Peyer's patch (tissue), 4 donors: ENCODE measurements at regions not wholly inside any gene's neighbourhood (a gene's known extent, or its start where the extent isn't known, plus 50 kb on each side); places are given as distances from the start of the nearest gene placed in this dataset.

ENCODE experiments used
- POLR2A ChIP-seq, 2 donors: fragments of 450-650 bp; IDR thresholded peaks; one replicate each; pipeline ENCODE4 v1.5.1; 2017; ENCODE audit warnings: antibody characterized with exemption in 2 of 2, mild to moderate bottlenecking in 2 of 2, moderate library complexity in 2 of 2
- TF ChIP-seq, protein P1 (sequence below), 6 experiments: fragments of 450-650 bp in 4 of 6; fragments of 200-600 bp in 2 of 6; sonication (generic) in 1 of 6; IDR thresholded peaks; one replicate each; pipeline ENCODE4 v1.5.1; 2017 to 2019; ENCODE audit warnings: antibody characterized with exemption in 6 of 6, mild to moderate bottlenecking in 3 of 6, moderate library complexity in 1 of 6

DNA sequence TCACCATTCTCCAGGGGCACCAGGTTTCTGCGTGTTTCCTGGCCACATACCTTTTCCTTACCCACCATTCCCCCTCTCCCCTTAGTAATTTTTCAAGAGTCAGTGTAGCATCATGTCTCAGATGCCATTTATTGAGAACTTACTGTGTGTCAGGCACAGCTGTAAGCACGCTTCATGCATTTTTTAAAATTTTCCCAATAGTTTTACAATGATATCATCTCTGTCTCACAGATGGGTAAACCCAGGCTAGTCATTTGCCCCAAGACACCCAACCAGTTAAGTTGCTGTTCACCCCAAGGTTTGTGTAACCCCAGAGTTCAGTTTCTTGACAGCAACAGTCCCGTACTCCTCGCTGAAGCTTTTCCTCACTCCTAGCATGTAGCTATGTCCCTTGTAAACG, 56.4 kb upstream of the IRX3 start:
- TF ChIP-seq POLR2A (IDR thresholded peaks at IDR 0.05) = no peak
- TF ChIP-seq, protein P1, sequence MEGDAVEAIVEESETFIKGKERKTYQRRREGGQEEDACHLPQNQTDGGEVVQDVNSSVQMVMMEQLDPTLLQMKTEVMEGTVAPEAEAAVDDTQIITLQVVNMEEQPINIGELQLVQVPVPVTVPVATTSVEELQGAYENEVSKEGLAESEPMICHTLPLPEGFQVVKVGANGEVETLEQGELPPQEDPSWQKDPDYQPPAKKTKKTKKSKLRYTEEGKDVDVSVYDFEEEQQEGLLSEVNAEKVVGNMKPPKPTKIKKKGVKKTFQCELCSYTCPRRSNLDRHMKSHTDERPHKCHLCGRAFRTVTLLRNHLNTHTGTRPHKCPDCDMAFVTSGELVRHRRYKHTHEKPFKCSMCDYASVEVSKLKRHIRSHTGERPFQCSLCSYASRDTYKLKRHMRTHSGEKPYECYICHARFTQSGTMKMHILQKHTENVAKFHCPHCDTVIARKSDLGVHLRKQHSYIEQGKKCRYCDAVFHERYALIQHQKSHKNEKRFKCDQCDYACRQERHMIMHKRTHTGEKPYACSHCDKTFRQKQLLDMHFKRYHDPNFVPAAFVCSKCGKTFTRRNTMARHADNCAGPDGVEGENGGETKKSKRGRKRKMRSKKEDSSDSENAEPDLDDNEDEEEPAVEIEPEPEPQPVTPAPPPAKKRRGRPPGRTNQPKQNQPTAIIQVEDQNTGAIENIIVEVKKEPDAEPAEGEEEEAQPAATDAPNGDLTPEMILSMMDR (IDR thresholded peaks at IDR 0.05) = no peak
